GM12878 (cell line): ENCODE measurements at regions not wholly inside any gene's neighbourhood (a gene's known extent, or its start where the extent isn't known, plus 50 kb on each side); places are given as distances from the start of the nearest gene placed in this dataset.

Experiments used
- GABPA ChIP-seq: IDR thresholded peaks from 2 replicates; pipeline ENCODE4 v1.6.1; 2014; ENCODE audit warnings: antibody characterized with exemption, low read depth, mild to moderate bottlenecking, inconsistent platforms
- MYC ChIP-seq: IDR thresholded peaks from 2 replicates; pipeline ENCODE4 v1.6.1; 2011; ENCODE audit warnings: mild to moderate bottlenecking, low read length, moderate library complexity, inconsistent platforms; ENCODE audit not compliant: insufficient read depth, insufficient replicate concordance, insufficient read length, severe bottlenecking
- NRF1 ChIP-seq: conservative IDR thresholded peaks from 2 replicates; pipeline ENCODE4 v1.6.1; 2011; ENCODE audit warnings: mild to moderate bottlenecking, low read depth, low read length, improper control_type of control experiment
- TF ChIP-seq, protein P1 (sequence below), 3 experiments: IDR thresholded peaks in 2 of 3; conservative IDR thresholded peaks in 1 of 3; 2 replicates each; pipeline ENCODE4 v1.5.1; 2011; ENCODE audit warnings: low read depth in 3 of 3, low read length in 3 of 3, mild to moderate bottlenecking in 3 of 3, control low read depth in 2 of 3, moderate library complexity in 2 of 3, inconsistent platforms in 1 of 3, mixed read lengths in 1 of 3; ENCODE audit not compliant: control insufficient read depth in 2 of 3, insufficient read depth in 1 of 3; ENCODE audit errors: extremely low read depth in 1 of 3

DNA sequence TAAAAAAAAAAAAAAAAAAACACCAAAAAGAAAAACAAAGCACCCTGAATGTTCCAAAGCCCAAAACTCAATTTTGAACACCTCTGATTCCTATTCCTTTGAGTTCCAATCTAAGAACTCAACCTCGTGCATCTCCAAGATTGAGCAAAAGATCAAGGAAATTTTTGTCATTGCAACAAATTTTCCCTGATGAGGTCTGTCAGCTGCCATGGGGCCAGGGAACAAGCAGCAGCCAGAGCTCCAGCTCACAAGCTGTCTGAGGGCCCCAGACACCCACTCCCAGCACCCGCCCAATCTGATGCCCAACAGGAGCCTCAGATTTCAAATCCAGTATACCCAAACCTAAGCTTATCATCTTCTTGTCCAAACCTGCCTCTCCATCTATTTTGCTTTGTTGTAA, 87.6 kb upstream of the ACP3 start:
- TF ChIP-seq NRF1 (no peak), MYC (no peak), GABPA (no peak)
- TF ChIP-seq, protein P1, sequence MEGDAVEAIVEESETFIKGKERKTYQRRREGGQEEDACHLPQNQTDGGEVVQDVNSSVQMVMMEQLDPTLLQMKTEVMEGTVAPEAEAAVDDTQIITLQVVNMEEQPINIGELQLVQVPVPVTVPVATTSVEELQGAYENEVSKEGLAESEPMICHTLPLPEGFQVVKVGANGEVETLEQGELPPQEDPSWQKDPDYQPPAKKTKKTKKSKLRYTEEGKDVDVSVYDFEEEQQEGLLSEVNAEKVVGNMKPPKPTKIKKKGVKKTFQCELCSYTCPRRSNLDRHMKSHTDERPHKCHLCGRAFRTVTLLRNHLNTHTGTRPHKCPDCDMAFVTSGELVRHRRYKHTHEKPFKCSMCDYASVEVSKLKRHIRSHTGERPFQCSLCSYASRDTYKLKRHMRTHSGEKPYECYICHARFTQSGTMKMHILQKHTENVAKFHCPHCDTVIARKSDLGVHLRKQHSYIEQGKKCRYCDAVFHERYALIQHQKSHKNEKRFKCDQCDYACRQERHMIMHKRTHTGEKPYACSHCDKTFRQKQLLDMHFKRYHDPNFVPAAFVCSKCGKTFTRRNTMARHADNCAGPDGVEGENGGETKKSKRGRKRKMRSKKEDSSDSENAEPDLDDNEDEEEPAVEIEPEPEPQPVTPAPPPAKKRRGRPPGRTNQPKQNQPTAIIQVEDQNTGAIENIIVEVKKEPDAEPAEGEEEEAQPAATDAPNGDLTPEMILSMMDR (IDR thresholded peaks at IDR 0.05 in 2 of 3, conservative IDR thresholded peaks at IDR 0.05 in 1 of 3; ENCODE audit: control insufficient read depth in 2 of 3, extremely low read depth in 1 of 3, insufficient read depth in 1 of 3, low read depth in 3 of 3, low read length in 3 of 3), result no peak
